ENCODE measurements at regions not wholly inside any gene's neighbourhood (a gene's known extent, or its start where the extent isn't known, plus 50 kb on each side); places are given as distances from the start of the nearest gene placed in this dataset.
"Not testable (repeated sequence)": the region's sequence is repeated elsewhere in the genome, so short reads cannot be mapped to it uniquely, and the experiment has no call there.

DNA sequence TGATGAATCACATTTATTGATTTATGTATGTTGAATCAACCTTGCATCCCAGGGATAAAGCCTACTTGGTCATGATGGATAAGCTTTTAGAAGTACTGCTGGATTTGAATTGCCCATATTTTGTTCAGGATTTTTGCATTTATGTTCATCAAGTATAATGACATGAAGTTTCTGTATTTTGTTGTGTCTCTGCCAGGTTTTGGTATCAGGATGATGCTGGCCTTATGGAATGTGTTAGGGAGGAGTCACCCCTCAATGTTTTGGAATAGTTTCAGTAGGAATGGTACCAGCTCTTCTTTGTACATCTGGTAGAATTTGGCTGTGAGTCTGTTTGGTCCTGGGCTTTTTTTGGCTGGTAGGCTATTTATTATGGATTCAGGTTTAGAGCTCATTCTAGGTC, 1643.1 kb upstream of the B3GALT2 start:
- peak; percentile 14 to 16 for DNase-seq (ENCODE audit: low read depth in 2 of 2)

DNA sequence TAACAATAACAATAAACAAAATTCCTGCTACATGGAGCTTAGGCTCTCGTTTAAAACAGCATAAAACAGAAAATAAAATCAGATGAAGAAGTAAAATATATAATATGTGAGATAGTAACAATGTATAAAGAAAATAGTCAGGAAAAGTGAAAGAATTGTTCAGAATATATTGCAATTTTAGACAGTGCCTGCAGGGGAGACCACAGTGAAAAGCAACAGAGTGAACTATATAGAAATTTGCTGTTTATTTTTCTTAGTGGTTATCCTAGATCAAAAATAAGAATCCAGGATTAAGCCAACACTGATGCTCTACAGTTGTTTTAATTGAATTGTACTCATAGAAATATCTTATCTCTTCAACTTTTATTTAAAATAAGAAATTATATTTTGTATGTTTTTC, 1639.0 kb upstream of the B3GALT2 start:
- DNase-seq (ENCODE audit: low read depth in 2 of 2) = no peak

DNA sequence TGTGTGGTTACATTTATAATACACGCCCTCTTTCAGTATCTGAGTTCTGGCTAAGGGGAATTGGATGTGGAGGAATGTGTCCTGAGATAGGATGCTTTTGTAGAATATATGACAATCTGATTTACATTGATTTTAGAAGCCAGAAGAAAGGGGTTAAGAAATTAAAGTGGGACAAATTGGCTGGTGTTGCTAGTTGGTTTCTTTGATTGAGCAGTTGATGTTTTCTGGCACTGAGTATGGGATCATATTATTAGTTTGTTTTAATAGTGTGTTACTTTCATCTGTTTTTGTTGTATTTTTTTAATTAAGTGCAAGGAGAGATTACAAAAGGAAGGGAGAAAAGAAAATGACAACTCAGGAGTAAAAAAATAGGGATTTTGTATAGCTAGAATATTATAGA, 1634.7 kb upstream of the B3GALT2 start:
- DNase-seq (ENCODE audit: low read depth in 2 of 2) = no peak

DNA sequence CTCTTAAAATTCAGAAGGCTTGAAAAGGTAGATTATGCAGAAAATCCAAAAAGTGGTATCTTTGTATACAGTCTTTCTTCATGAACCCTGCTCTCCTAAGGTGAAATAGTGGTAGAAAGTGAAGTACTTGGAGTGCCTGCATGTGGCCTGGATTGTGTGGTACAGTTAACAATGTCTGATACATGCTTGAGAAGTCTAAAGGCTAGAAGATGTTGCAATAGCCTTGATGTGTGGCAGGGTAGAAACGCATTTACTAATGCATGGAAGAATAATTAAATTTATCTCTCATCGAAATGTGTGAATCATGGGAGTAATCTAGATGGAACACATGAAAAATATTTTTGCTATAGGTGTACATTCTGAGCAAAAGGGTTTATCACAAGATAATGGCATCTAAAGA, 1632.3 kb upstream of the B3GALT2 start:
- DNase-seq (ENCODE audit: low read depth in 2 of 2) = no peak

DNA sequence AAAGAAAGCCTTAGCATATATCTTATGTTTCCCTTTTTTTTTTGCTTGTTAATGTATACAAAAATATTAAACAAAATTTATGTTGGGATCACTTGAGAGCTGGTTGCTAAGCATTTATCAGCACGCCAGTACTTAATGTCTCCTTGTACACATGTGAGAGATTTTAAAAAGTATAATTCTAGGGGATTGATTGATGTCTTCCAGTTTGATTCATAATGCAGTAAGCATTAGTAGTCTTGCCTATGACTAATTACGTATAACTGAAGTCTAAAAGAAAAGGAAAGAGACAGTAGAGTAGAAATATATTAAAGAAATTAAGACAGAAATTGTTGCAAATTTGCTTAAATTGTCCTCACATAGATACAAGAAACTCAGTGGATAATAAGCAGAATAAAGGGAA, 1630.4 kb upstream of the B3GALT2 start:
- no peak for DNase-seq (ENCODE audit: low read depth in 2 of 2)

DNA sequence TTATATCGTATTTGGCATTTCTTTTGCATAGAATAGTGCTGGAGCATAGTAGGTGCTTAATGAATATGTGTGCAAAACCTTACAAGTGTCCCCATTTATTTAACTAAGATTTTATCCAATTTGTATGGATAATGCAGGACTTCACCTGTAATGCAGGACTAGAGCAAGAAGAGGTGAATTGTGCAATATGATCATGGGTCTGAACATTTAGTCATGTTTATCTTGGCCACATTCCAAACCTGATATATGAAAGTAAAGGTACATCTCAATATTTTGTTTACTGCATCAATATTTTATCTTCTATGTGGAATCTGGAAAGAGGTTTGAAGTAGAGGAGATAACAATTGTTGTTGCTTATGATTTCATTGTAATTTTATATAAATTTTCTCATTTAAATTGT, 1626.7 kb upstream of the B3GALT2 start:
- DNase-seq (ENCODE audit: low read depth in 2 of 2) = no peak

DNA sequence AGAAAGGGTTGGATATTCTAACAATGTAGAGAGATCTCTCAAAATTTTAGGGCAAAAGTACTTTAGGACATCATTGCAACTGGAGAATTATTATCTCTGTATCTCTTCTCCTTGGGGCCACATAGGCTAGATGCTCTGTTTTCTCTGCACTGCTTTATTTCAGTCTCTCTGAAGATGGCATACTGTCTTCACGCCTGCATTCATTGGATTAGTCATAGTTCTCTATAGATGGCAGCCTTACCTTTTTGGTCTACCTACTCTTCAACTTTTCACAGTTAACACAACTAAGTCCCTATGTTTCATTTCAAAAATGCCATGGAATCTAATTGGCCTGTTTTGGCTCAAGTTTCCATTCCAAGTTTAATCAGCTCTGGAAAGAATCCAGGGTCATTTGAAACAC, 1623.3 kb upstream of the B3GALT2 start:
- DNase-seq (ENCODE audit: low read depth in 2 of 2) = no peak

DNA sequence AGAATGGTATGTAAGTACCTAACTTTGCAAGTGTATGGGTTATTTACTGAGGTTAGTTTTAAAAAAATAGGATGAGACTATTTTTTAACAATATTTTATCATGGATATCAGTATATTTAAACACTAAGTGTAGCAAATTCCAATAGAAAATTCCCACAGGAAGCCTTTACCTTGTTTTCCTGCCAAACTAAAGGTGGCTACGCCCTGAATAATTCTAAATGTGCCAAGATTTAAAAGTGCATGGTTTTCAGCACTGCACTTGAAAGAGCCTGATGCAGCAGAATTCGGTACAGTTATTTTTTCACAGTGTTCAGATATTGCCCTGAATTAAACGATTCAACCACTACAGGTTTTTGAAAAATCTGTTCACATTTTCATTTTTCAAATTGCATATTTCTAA, 1622.8 kb upstream of the B3GALT2 start:
- no peak for DNase-seq (ENCODE audit: low read depth in 2 of 2)

DNA sequence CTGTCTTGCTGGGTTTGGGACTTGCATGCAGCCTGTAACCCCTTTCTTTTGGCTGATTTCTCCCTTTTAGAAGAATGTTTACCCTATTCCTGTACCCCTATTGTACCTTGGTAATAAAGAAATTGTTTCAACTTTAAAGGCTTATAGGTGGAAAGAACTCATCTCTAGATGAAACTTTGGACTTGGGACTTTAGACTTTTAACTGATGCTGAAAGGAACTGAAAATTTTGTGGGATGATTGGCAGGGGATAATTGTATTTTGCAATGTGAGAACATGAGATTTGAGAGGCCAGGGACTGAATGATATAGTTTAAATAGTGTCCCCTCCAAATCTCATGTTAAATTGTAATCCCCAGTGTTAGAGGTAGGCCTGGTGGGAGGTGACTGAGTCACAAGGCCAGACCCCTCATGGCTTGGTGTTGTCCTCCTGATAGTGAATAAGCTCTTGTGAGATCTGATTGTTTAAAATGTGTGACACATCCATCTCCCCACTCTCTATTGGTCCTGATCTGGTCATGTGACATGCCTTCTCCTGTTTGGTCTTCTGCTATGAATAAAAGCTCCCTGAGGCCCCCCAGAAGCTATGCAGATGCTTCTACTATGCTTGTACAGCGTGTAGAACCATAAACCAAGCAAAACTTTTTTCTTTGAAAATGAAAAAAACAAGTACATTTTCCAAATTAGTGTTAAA, 1621.3 kb upstream of the B3GALT2 start:
- DNase-seq (ENCODE audit: low read depth in 2 of 2) = no peak

DNA sequence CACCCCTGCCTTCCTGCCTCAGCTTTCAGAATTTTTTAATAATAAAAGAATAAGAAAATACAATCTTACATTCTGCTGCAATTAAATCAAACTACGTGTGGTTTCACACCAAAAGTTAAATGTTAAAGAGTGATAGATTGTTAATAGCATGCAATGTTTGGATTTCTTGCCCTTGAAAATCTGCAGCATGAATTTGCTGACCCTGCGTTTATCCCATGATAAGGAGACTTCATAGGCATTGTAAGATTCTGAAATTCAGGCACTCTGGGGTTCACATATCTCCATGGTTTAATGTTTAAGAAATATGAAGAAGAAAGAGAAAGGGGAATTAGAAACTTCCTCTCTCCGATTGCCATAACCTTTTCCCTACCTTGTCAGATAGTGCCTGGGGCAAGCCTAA, 1616.2 kb upstream of the B3GALT2 start:
- DNase-seq (ENCODE audit: low read depth in 2 of 2) = no peak

DNA sequence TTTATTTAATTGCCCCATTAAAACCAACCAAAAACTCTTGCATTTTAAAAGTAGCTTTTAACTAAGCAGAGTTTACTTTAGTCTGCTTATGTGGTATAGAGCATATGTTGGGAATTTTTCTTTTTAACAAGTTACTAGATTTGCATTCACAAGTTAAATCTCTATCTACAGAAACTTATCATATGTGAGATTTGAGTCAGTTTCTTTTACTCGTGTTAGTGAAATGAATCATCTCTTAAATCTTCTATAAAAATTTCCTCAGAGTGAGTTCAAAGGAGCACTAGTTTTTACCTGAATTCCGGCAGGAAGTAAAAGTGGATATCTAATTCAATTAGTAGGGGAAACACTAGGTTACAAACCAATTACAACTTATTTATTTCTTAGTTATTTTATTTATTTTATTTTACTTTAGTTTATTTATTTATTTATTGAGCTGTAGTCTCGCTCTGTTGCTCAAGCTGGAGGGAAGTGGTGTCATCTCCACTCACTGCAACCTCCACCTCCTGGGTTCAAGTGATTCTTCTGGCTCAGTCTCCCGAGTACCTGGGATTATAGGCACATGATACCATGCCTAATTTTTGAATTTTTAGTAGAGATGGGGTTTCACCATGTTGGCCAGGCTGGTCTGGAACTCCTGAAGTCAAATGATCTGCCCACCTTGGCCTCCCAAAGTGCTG, 1609.6 kb upstream of the B3GALT2 start:
- no peak for DNase-seq (ENCODE audit: low read depth in 2 of 2)

DNA sequence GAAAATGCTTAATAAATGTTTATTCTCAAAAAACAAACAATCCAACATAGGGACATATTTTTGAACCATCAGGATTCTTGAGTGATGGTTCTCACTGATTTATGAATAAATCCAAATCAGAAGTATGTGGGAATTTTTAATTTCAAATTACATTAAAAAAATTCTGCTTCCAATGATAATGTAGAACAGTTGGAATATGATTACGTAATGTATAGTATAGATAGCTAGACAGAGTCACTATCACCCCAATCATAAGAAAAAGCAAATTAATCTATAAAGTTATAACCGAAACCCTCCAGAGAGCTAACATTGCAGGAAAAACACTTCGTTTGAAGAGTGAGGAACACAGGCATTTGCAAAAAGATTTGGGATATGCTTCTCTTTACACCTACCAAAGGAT, 1600.6 kb upstream of the B3GALT2 start:
- no peak for DNase-seq (ENCODE audit: low read depth in 2 of 2)

DNA sequence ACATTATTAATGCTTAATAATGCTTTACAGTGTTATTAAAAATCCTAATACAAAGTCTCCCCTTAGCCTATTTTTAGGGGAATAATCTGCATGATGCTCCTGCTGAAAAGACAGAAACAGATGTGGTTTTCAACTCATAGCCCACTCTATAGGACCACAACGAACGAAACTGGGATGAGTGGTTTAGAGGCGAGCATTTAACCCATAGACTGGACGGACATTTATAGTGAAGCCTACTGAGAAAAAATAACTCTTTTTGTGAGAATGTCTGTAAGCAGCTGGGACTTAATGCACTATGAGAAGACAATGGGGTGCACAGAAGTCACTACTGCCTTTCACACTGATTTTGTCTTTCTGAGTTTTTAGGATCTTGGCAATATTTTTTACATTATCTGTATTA, 1599.6 kb upstream of the B3GALT2 start:
- no peak for DNase-seq (ENCODE audit: low read depth in 2 of 2)

DNA sequence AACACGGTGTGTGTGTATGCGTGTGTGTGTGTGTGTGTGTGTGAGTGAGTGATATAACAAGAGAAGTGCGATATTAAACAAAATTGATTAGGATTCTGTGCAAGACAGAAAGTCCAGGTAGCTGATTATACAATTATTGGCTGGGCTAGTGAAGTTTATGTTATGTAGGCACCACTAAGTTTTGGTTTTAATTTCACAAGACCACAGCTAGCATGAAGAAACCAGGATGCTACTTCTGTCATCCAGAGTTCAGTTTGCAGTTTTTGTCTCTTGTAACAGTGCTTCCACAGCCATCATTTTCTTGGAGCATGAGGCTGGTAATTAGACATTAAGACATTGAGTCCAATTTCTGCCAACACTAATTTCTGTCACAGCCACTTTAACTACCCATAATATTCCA, 1590.2 kb upstream of the B3GALT2 start:
- DNase-seq (ENCODE audit: low read depth in 2 of 2) = no peak

DNA sequence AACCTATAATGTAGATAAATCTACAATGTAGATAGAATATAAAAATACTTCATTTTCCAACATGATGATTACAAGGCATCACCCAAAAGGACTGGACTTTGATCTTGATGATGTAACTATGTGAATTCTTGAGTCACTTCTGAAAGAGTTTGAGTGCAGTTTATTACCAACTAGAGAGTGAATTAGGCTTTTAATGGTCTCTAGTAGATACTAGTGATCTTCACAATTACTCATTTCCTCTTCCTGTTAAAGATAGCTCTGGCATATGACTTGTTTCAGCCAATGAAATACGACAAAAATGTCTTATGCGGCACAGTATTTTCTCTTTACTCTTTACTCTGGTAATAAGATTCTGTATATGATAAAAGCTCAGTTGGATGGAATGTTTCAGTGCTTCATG, 1588.1 kb upstream of the B3GALT2 start:
- no peak for DNase-seq (ENCODE audit: low read depth in 2 of 2)

DNA sequence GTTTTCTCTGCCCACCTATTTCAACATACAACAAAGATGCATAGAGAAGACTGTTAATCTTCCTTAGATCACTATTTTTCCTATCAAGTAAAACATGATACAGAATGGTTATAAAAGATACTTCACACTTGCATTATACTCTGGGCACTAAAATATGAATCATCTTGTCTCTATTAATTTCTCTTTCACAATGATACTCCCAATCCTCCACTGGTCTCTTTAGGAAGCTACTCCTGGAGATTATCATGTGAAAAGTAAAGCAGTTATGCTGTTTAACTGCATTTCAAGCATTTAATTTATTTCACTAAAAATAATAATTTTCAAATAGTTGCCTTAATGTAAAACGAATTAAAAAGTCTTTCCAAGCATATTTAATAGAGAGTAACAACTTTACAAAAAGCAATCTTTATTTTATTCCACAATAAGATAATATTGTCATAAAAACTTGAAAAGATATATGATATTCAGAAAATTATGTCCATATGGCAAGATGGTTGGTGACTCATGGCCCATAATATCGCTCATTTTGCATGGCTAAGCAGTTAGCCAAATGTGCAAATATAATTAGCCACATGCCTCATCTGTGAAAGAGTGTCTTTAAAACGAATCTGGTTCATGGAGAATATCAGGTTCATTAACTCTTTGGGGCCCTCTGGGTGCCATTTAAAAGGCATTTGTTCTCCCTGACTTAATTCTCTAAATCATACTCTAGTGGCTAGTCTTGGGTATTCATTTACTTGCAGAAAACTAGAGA, 1569.0 kb upstream of the B3GALT2 start:
- peak; percentile 54 for DNase-seq (ENCODE audit: low read depth in 2 of 2)

DNA sequence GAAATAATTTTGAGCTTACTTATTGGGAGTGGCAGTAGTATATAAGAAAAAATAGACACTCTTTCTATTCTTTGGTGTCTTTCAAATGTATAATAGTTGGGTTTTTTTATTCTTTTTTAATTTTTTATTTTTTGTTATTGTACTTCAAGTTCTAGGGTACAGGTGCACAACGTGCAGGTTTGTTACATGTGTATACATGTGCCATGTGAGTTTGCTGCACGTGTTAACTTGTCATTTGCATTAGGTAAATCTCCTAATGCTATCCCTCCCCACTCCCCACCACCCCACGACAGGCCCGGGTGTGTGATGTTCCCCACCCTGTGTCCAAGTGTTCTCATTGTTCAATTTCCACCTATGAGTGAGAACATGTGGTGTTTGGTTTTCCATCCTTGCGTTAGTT, 1552.4 kb upstream of the B3GALT2 start:
- not testable (repeated sequence) for DNase-seq (ENCODE audit: low read depth in 2 of 2)

DNA sequence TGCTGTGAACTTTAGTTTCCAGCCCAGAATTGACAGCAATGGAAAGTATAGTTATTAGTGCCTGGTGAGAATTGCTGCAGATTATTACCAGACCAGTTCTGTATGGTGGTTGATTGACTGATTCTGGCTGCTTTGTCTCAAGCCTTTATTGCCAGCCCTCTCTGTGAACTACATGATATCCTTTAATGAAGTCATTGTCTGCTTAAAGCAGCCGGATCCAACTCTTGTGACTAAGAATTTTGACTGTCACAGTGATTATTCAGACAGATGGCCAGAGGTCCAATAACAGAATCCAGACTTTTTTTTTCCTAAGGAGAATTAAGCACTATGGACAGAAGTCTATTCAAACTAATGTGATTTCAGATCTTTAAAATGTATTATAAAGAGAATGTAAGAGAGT, 1548.6 kb upstream of the B3GALT2 start:
- DNase-seq (ENCODE audit: low read depth in 2 of 2) = no peak

DNA sequence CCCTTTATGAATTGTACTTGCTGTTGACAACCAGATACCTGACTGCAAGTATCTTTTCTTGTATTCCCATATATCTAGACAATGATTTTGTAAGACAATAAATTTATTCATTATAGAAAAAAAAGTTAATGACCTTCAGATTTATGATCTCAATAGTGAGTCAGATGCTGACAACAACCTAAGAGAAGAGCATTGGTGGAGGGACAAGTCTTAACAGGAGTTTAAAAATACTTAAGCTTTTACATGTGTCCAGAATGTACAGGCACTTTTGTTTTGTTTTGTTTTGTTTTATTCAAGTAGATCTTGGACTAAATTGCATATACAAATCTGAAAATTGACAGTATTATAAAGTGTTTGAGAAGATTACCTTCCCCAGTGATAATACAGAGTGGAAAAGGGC, 1544.6 kb upstream of the B3GALT2 start:
- DNase-seq (ENCODE audit: low read depth in 2 of 2) = no peak

DNA sequence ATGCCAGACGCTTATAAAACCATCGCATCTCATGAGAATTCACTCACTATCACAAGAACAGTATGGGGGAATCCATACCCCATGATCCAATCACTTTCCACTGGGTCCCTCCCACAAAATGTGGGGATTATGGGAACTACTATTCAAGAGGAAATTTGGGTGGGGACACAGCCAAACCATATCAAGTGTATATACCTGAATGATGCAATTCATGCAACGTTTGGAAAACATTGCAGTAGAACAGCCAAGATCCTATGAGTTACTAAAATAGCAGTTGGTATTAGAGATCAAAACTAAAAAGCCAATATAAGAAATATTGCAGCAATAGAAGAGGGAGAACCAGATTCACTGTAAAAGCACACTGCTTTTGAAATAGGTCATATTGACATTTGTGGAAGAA, 1543.9 kb upstream of the B3GALT2 start:
- DNase-seq (ENCODE audit: low read depth in 2 of 2) = no peak

DNA sequence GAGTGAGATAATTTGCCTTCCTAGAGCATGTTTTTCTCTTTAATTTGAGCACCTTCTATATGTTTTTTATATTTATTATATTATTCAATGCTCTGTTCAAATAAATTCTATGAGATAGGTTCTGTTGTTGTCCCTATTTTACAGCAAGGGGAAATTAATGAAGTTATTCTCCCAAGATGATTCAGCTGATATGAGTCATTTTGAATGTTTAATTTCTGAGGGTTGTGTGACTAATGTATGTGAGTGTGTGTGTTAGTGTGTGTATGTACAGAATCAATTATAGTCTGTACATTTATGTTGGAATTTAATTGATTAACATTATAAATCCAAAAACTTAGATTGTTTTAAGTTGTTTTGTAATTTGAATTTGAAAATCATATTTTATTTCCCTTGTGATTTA, 1536.7 kb upstream of the B3GALT2 start:
- peak; percentile 29 to 32 for DNase-seq (ENCODE audit: low read depth in 2 of 2)

DNA sequence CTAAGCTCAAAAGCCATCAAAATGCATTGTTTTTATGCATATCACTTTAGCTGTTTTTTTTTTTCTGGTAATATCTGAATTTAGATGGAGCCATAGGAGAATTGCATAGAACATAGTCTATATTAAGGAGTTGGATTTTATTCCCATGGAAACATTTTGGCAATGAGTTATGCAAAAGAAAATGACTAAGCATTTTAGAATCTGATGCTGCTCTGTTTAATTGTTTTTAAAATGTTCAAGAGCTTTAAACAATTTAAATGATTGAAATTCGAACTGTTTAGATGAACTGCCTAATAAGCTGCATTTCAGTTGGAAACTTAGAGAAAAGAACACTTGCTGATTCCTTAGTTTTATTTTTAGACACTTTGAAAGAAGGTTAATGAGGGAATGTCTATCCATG, 1531.5 kb upstream of the B3GALT2 start:
- peak; percentile 31 to 32 for DNase-seq (ENCODE audit: low read depth in 2 of 2)

DNA sequence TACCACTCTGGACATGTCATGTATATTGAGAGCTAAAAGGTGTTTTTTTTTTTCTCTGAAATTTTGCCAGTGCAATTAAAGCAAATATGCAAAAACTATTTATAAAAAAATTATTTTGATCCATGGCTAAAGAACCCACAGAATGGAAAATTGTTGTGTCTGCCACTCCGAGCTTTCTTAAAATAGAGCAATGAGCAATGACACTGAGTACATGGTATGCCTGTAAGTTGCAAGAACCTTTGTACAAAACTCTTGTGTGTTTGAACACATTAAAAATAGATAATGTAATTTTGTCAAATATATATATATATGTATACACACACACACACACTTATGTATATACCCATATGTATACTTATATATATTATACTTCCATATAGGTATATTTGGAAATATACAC, 1530.9 kb upstream of the B3GALT2 start:
- DNase-seq (ENCODE audit: low read depth in 2 of 2) = no peak
